HG03060 (cell line): ENCODE measurements at regions not wholly inside any gene's neighbourhood (a gene's known extent, or its start where the extent isn't known, plus 50 kb on each side); places are given as distances from the start of the nearest gene placed in this dataset.

Source experiments
- ATAC-seq: cut with Tn5 transposase; IDR thresholded peaks from one replicate; pipeline ENCODE4 v1.9.1; 2021; ENCODE audit warnings: low read depth, moderate number of reproducible peaks; ENCODE audit not compliant: unreplicated experiment

- no peak for ATAC-seq
Measured at GRCh38 chr15:97623091-97623661, 337.3 kb upstream of the ARRDC4 start.

DNA sequence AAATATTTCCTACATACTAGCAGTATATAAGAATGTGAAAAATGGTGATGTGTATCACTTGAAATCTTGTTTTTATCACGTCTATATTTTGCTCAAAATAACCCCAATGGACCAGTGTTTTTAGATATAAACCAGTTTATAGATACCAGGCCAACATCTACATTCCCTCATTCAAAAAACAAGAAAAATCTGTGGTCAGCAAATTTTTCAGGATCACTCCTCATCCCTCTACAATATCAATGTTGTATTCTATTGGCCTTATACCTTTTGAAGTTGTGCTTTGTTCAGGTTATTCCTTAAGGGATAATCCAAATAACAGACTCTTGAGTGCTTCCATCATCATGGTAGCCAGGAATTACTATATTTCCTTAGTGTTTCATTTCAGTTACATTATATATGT is 332.9 kb upstream of the ARRDC4 start:
- ATAC-seq = no peak

DNA sequence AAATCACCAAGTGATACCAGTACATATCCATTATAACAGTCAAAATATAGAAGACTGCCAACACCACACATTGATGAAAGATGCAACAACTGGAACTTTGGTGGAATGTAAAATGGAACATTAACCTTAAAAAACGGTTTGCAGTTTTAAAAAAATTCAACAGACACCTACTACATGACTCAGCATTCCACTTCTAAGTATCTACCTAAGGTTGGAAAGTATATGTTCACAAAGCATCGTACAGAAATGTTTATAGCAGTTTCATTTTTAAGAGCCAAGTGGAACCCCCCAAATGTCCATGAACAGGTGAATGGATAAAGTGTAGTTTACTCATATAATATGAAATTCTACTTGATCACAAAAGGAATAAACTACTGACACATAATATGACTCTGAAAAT is 314.7 kb upstream of the ARRDC4 start:
- ATAC-seq = no peak

DNA sequence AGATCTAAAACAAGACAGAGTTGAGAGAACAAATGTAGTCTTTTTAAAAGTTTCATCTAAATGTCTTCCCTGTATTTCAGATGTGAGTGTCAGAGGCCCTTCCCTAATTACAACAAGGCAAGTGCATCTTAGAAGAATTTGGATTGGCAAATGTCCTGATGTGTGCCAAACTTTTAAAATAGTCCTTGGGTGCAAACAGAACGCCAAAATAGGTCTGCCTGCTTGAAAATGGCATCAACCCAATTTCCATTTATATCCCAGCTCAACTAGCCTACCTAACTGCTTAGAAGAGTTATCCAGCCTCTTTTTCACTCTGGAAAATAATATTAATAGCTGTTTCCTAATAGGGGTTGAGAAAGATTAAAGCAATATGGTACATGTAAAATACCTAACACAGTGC is 311.8 kb upstream of the ARRDC4 start:
- no peak for ATAC-seq

- ATAC-seq = no peak
Measured at GRCh38 chr15:97652041-97652440, 308.5 kb upstream of the ARRDC4 start.

DNA sequence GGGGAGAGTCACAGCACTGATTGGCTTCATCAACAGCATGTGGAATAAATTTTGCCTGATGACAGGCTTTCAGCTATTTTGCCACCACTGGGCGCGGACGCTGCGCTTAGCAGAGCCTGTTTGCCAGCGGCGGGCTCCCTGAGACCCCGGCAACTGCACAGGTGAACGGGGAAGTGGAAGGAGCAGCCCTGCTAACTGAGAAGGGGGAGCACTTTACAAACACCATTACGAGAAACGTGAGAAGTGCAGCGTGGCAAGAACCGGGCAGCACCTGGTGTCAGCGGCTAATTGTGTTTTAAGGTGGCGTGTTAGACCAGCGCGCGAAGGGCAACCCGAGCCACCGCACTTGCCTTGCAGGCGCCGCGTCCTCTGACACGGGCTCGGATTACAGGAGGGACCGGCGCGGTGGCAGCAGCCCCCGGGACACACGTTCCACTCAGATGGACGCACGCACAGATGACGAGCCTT is 307.8 kb upstream of the ARRDC4 start:
- ATAC-seq = no peak

- ATAC-seq = no peak
Measured at GRCh38 chr15:97653896-97654295, 306.6 kb upstream of the ARRDC4 start.

DNA sequence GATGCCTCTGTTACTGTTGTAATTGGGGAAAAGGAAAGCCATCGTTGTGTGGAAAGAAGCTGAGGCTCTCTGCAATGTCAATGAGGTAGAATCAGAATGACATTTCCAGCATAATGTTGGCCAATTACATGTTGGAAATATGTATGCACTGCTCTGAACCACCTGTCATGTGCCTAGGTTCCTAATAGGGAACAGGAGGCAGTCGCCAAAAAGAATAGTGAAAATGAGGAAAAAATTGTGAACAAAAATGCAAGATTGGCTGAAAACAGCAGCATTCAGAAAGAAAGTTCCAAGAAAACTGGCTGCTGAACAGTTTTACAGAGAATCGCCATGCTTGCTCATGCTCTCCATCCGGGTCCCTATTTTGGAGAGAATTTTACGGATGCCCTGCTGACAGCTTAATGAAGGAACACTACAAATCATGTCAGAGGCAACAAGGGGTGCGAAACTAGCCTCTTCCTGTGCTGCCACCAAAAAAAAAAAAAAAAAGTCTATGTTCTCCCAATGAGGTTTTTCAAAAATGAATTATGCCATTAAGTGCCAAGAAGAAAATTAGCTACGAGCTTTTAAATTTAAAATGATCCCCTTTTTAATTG is 305.9 kb upstream of the ARRDC4 start:
- no peak for ATAC-seq

DNA sequence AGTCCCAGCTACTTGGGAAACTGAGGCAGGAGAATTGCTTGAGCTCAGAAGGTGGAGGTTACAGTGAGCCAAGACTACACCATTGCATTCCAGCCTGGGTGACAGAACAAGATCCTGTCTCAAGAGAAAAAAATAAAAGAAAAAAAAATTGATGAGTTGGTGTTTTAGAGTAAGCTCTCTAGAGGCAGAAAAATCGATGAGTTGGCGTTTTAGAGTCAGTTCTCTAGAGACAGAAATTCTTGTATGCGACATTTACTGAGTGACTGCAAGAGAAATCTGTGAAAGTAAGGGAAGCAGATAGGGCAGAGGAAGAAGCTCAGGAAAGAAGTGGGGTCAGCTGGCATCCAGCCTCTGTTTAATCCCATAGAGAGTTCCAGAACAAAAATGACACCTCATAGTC is 298.7 kb upstream of the ARRDC4 start:
- no peak for ATAC-seq

DNA sequence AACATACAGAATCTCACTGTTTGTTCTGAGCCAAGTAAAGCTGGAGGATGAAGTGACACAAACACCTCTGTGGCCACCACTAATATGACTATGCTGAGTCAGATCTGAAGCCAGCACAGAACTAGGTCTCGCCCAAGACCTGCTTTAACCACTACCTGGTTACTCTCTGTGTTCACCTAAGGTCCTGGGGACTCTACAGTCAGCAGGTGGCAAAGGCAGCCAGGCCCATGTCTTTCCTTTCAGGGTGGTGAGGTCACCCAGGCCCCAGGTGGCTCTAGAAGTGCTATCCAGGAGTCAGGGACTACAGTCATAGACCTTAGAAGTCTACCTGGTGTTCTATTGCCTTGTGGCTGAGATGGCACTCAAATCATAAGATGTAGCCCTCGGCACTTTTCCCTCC is 287.9 kb upstream of the ARRDC4 start:
- no peak for ATAC-seq

DNA sequence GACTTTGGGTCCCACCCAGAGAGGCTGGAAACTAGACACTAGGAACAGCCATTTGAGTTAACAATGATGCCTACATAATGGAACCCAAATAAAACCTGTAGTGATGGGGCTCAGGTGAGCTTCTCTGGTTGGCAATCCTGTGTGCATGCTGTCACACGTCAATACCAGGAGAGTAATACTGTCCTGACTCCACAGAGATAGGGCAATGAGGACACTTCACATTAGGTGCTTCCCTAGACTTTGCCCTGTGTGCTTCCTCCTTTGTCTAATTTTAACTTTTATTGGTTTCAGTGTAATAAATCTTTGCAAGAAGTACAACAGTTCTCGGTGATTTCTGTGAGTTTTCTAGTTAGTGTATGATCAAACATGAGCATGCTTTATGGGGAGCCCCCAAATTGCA is 281.8 kb upstream of the ARRDC4 start:
- no peak for ATAC-seq

- ATAC-seq = no peak
Measured at GRCh38 chr15:97679106-97679688, 281.3 kb upstream of the ARRDC4 start.

- no peak for ATAC-seq
Measured at GRCh38 chr15:97680606-97681220, 279.8 kb upstream of the ARRDC4 start.

DNA sequence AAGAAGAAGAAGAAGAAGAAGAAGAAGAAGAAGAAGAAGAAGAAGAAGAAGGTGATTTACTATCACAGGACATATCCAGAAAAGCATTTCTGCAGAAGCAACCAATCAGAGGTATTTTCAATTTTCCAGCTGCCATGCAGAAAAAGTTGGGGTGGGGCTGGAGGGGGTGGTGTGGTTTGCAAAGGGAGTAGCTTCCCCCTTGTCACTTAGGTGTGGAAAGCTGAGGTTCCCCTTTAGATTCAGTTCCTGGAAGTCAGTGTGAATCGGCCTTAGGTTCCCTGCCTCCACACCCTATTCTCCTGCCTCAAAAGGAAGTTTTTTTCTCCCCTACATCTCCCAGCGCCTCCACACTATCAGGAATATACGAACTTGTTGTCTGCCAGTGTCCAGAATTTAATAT is 276.7 kb upstream of the ARRDC4 start:
- no peak for ATAC-seq

- no peak for ATAC-seq
Measured at GRCh38 chr15:97684249-97684648, 276.3 kb upstream of the ARRDC4 start.

- no peak for ATAC-seq
Measured at GRCh38 chr15:97686324-97686723, 274.2 kb upstream of the ARRDC4 start.

DNA sequence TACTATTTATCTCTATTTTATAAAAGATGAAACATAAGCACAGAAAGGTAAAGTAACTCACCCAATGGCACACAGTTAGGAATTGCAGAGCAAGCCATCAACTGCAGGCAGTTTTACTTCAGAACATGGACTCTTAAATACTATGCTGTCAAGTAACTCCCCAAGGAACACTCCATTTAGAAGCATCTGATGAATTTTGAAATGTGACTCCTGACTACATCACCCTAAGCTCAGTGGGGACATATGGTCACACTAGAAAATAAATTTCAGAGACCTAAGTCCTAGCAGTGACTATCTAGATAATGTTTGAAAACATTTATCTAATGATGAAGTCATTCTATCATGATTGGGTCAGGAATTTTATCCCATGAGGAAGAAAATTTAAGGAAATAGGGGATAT is 272.8 kb upstream of the ARRDC4 start:
- no peak for ATAC-seq

GRCh38 chr15:97688177-97688576 is 272.3 kb upstream of the ARRDC4 start:
- no peak for ATAC-seq

DNA sequence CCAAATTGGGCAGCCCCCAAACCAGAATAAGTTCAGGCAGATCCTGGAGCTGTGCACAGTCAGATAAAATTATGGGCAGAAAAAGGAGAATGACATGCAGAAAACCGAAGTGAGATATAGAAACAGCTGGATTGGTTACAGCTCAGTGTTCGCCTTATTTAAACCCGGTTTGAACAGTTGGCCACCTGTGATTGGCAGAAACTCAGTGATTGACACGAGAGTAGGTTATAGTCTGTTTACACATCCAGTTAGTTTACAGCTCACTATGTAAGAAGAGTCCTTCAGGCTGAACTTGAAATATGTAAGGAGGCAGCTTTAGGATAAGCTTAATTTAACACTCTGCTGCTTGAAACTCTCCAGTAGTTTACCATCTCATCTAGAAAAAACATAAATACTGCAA is 271.6 kb upstream of the ARRDC4 start:
- ATAC-seq = no peak

DNA sequence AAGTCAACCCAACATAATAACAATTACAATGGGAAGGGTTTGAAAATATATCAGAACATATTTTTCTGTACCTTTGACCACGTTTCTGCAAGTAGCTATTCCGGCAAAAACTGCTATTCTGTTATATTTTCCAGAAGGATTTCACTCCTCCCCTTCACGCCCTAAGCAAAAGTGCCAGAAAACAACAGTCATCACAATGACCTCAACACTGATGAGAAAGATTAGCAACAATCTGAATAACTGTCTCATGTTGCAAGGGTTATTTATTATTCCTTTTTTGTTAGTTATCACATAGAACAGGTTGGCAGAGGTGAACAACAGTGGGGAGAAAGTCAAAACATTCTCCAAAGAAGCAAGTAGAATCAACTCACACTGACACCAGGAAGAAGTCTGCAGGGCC is 269.4 kb upstream of the ARRDC4 start:
- no peak for ATAC-seq

DNA sequence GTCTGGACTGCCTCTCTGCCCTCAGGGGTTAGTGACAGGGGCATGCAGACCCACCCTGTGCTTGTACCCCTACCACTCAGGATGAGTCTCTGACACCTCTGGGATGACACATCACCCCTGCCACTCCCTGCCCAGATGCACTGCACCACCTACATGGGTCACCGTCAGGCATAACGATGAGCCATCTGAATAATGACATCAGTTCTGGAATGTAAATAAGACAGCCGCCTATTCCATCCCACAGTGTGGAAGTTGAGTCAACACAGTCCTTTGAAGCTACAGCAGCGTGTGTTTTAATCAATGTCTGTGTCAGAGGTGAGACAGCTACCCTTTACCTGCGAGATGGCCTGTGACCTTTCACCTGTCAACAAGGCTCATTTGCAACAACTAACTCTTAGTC is 268.7 kb upstream of the ARRDC4 start:
- no peak for ATAC-seq
